T-helper 2 cell treated with Interferon-gamma antibody and Interleukin-4, amounts not matched to agents 5 μg/mL and 100 μg/mL, for 36 hours (primary cell): ENCODE measurements at regions not wholly inside any gene's neighbourhood (a gene's known extent, or its start where the extent isn't known, plus 50 kb on each side); places are given as distances from the start of the nearest gene placed in this dataset.

Experiments used
- DNase-seq: peaks from one replicate; pipeline ENCODE4 v3.0.0; 2021; ENCODE audit warnings: low spot score
- H3K27ac Mint-ChIP-seq: one replicate; pipeline ENCODE4 v1.8.0; 2021; ENCODE audit warnings: mild to moderate bottlenecking, mixed read lengths
- H3K27me3 Mint-ChIP-seq: one replicate; pipeline ENCODE4 v1.8.0; 2021; ENCODE audit warnings: low read depth, mixed read lengths
- H3K36me3 Mint-ChIP-seq: one replicate; pipeline ENCODE4 v1.8.0; 2021; ENCODE audit warnings: low read depth, mixed read lengths
- H3K4me1 Mint-ChIP-seq: one replicate; pipeline ENCODE4 v1.8.0; 2021; ENCODE audit warnings: low read depth, mixed read lengths
- H3K4me3 Mint-ChIP-seq: one replicate; pipeline ENCODE4 v1.8.0; 2022; ENCODE audit warnings: mild to moderate bottlenecking, moderate library complexity, mixed read lengths
- H3K9me3 Mint-ChIP-seq: one replicate; pipeline ENCODE4 v1.8.0; 2021; ENCODE audit warnings: mixed read lengths

- Mint-ChIP-seq H3K36me3 (no peaks in the 10 kb centered on the region), H3K4me3 (no peak overlapping the region), H3K4me1 (peaks cover 22% of the 10 kb centered on the region), H3K27me3 (peaks cover 10% of the 10 kb centered on the region), H3K9me3 (peaks cover 4% of the 10 kb centered on the region), H3K27ac (no peak overlapping the region)
- DNase-seq = no peak
These were observed 122.7 kb downstream of the LMO4 start for GRCh38 chr1:87451229-87451920.

- peaks cover 14% of the 10 kb centered on the region for H3K27me3 Mint-ChIP-seq
- H3K9me3 Mint-ChIP-seq = peaks cover 4% of the 10 kb centered on the region
- H3K27ac Mint-ChIP-seq = no peak overlapping the region
- no peak overlapping the region for H3K4me3 Mint-ChIP-seq
- DNase-seq = no peak
- no peaks in the 10 kb centered on the region for H3K36me3 Mint-ChIP-seq
- H3K4me1 Mint-ChIP-seq = peaks cover 22% of the 10 kb centered on the region
These were observed 124.0 kb downstream of the LMO4 start for GRCh38 chr1:87452648-87453047.

DNA sequence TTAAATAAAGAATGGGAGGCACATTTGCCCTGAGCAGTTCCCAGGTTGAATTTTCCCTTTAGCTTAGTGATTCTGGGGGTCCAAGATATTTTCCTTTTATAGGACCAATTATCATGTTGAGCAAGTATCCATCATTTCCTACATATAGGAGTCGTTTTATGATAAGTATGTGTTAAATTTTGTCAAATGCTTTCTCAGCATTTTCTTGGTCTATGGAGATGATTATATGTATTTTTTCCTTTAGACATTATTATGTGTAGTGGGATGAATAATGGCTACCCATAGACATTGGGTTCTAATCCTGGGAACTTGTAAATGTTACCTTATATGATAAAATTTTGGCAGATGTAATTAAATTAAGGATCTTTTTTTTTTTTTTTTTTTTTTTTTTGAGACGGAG, 128.7 kb downstream of the LMO4 start:
- no peak for DNase-seq
- H3K27ac Mint-ChIP-seq = no peak overlapping the region
- peaks cover 4% of the 10 kb centered on the region for H3K9me3 Mint-ChIP-seq
- H3K36me3 Mint-ChIP-seq = no peaks in the 10 kb centered on the region
- no peak overlapping the region for H3K4me3 Mint-ChIP-seq
- H3K4me1 Mint-ChIP-seq = no peaks in the 10 kb centered on the region
- peaks cover 23% of the 10 kb centered on the region for H3K27me3 Mint-ChIP-seq

DNA sequence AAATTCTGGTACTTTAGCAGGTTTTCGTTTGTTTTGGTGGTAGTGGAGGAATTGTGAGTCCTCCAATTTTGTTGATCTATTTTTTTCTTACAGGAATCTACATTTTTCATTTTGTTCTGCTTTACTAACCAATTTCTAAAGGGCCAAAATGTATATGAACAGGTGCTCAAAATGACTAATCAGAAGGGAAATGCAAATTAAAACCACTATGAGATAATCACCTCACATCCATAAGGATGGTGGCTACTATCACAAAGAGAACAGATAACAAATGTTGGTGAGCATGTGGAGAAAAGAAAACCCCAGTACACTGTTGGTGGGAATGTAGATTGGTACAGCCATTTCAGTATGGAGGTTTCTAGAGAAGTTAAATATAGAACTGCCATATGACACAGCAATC, 134.2 kb downstream of the LMO4 start:
- Mint-ChIP-seq H3K4me3 (no peak overlapping the region), H3K27me3 (peaks cover 16% of the 10 kb centered on the region), H3K4me1 (no peaks in the 10 kb centered on the region), H3K27ac (no peak overlapping the region), H3K36me3 (no peaks in the 10 kb centered on the region), H3K9me3 (no peaks in the 10 kb centered on the region)
- no peak for DNase-seq

DNA sequence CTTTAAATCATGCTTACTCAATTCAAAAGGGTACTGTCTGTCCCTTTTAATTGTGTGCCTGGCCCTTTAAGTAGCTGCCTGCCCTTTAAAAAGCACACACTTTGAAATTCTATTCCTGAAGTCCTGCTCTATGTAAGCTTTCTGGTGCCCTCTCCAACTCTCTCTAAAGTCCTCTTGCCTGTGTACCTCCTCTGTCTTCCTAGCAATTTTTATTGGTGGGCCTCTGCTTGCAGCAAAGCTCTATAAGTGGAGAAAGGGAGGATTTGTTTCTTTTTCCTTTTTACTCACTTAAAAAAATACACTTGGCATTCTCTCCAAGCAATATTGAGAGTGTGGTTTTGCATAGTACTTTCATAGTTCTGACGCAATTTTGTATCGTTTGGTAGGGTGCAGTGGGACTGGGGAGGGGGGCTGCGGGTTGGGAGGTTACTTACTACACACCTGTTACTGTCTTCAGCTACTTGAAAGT, 135.4 kb downstream of the LMO4 start:
- Mint-ChIP-seq H3K4me3 (no peak overlapping the region), H3K9me3 (no peaks in the 10 kb centered on the region), H3K36me3 (no peaks in the 10 kb centered on the region), H3K27ac (no peak overlapping the region), H3K27me3 (peaks cover 16% of the 10 kb centered on the region), H3K4me1 (no peaks in the 10 kb centered on the region)
- DNase-seq = no peak

DNA sequence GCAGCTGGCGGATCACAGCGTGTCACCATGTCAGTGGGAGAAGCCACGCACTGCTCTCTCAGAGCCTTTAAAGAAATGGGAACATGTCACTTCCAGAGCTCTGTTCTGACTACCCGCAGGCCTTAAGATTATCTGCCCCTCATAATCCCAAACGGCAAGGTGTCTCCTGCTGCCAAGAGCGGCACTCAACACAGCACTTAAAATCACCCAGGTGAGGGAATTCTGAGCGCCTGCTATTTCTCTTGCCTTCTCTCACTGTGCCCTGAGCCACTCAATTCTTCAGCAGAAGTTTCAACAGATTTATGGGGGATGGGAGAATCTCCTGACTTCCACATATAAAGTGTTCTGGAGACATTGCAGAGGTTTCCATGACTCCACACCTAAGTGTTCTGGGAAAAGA, 137.9 kb downstream of the LMO4 start:
- H3K27ac Mint-ChIP-seq = no peak overlapping the region
- H3K4me3 Mint-ChIP-seq = no peak overlapping the region
- no peaks in the 10 kb centered on the region for H3K4me1 Mint-ChIP-seq
- H3K9me3 Mint-ChIP-seq = no peaks in the 10 kb centered on the region
- no peaks in the 10 kb centered on the region for H3K36me3 Mint-ChIP-seq
- peaks cover 8% of the 10 kb centered on the region for H3K27me3 Mint-ChIP-seq
- no peak for DNase-seq

GRCh38 chr1:87472716-87473115, 144.0 kb downstream of the LMO4 start:
- H3K36me3 Mint-ChIP-seq = no peaks in the 10 kb centered on the region
- no peak overlapping the region for H3K27ac Mint-ChIP-seq
- no peaks in the 10 kb centered on the region for H3K4me1 Mint-ChIP-seq
- no peaks in the 10 kb centered on the region for H3K27me3 Mint-ChIP-seq
- no peaks in the 10 kb centered on the region for H3K9me3 Mint-ChIP-seq
- DNase-seq = no peak
- no peak overlapping the region for H3K4me3 Mint-ChIP-seq

GRCh38 chr1:87473203-87473661, 144.6 kb downstream of the LMO4 start:
- Mint-ChIP-seq H3K4me1 (no peaks in the 10 kb centered on the region), H3K27ac (no peak overlapping the region), H3K4me3 (no peak overlapping the region), H3K36me3 (no peaks in the 10 kb centered on the region), H3K9me3 (no peaks in the 10 kb centered on the region), H3K27me3 (no peaks in the 10 kb centered on the region)
- no peak for DNase-seq

DNA sequence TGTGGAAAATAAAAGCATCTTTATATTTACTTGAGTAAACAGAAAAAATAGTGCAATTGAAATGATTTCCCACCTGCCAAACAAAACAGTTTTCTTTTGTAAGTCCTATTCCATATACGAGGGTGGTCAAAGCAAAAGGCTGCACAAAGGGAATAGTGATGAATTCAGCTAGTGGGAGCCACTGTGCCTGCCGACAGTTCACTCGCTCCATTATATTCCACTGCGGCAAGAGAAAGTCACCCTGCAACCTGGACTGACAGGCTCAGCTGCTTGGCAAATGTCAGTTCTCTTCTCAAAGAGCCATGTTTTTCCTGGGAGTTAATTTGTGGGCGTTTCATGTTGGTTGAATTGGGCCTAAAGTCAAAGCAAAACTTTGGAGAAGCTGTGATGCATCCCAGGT, 145.4 kb downstream of the LMO4 start:
- H3K4me3 Mint-ChIP-seq = no peak overlapping the region
- no peaks in the 10 kb centered on the region for H3K4me1 Mint-ChIP-seq
- no peaks in the 10 kb centered on the region for H3K36me3 Mint-ChIP-seq
- no peak for DNase-seq
- no peaks in the 10 kb centered on the region for H3K9me3 Mint-ChIP-seq
- H3K27ac Mint-ChIP-seq = no peak overlapping the region
- no peaks in the 10 kb centered on the region for H3K27me3 Mint-ChIP-seq

DNA sequence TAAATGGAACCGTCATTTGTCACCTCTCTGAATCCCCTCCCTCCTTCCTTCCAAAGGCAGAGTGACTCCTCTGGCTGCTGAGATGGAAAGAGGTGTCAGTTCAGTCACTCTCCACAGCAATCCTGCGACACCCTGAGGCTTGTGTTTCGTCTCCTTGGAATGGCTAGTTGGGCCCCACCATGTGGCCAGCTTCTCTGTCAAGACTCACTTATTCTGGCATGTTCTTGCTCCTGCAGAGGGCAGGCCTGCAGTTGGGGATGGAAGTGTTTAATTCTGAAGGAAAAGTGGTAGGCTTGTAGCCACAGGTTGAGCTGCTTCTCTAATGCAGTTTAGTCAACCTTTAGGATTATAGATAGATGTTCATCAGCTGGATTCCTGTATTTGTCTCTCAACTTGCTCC, 149.6 kb downstream of the LMO4 start:
- no peak for DNase-seq
- Mint-ChIP-seq H3K9me3 (no peaks in the 10 kb centered on the region), H3K36me3 (no peaks in the 10 kb centered on the region)

GRCh38 chr1:87495147-87495546, 166.5 kb downstream of the LMO4 start:
- Mint-ChIP-seq H3K4me3 (no peak overlapping the region), H3K36me3 (no peaks in the 10 kb centered on the region), H3K9me3 (no peaks in the 10 kb centered on the region), H3K27me3 (no peaks in the 10 kb centered on the region), H3K4me1 (no peaks in the 10 kb centered on the region), H3K27ac (no peak overlapping the region)
- DNase-seq = no peak

More for the DNA sequence above, 149.6 kb downstream of the LMO4 start:
- Mint-ChIP-seq H3K27me3 (peaks cover 2% of the 10 kb centered on the region), H3K4me1 (no peaks in the 10 kb centered on the region), H3K4me3 (no peak overlapping the region), H3K27ac (no peak overlapping the region)

GRCh38 chr1:87495870-87496269, 167.2 kb downstream of the LMO4 start:
- no peaks in the 10 kb centered on the region for H3K27me3 Mint-ChIP-seq
- H3K27ac Mint-ChIP-seq = no peak overlapping the region
- no peaks in the 10 kb centered on the region for H3K4me1 Mint-ChIP-seq
- H3K36me3 Mint-ChIP-seq = no peaks in the 10 kb centered on the region
- H3K4me3 Mint-ChIP-seq = no peak overlapping the region
- no peak for DNase-seq
- no peaks in the 10 kb centered on the region for H3K9me3 Mint-ChIP-seq

GRCh38 chr1:87497380-87498203, 168.9 kb downstream of the LMO4 start:
- Mint-ChIP-seq H3K36me3 (no peaks in the 10 kb centered on the region), H3K27me3 (no peaks in the 10 kb centered on the region), H3K27ac (no peak overlapping the region), H3K4me1 (no peaks in the 10 kb centered on the region), H3K9me3 (no peaks in the 10 kb centered on the region), H3K4me3 (no peak overlapping the region)
- DNase-seq = no peak

GRCh38 chr1:87501738-87502137, 173.1 kb downstream of the LMO4 start:
- H3K9me3 Mint-ChIP-seq = no peaks in the 10 kb centered on the region
- DNase-seq = no peak
- no peak overlapping the region for H3K4me3 Mint-ChIP-seq

More at GRCh38 chr1:87501738-87502137, 173.1 kb downstream of the LMO4 start:
- Mint-ChIP-seq H3K27me3 (peaks cover 6% of the 10 kb centered on the region), H3K4me1 (peaks cover 2% of the 10 kb centered on the region), H3K36me3 (no peaks in the 10 kb centered on the region), H3K27ac (no peak overlapping the region)
